ENCODE measurements at regions not wholly inside any gene's neighbourhood (a gene's known extent, or its start where the extent isn't known, plus 50 kb on each side); places are given as distances from the start of the nearest gene placed in this dataset.

- ChIA-PET POLR2A (no interaction called here), CTCF (interaction anchor here (0.8 to 1.4 kb wide), 4 partner anchors 9 to 51 kb away, joined by 3 read pairs; no protein-coding TSS in a partner anchor)
- TF ChIP-seq CTCF (IDR thresholded peaks at IDR 0.05; ENCODE audit: control extremely low read depth, extremely low read depth, low read depth, missing control alignments): no peak
- DNase-seq (ENCODE audit: extremely low spot score): no peak
Measured at GRCh38 chr12:13311551-13311950, 115.0 kb downstream of the EMP1 start.

GRCh38 chr12:13307143-13307816 is 110.8 kb downstream of the EMP1 start:
- DNase-seq (ENCODE audit: extremely low spot score): no peak
- ChIA-PET CTCF (interaction anchor here (1.0 to 1.2 kb wide), 4 partner anchors 8 to 52 kb away, joined by 3 to 4 read pairs (median 4); no protein-coding TSS in a partner anchor), POLR2A (no interaction called here)
- no peak for TF ChIP-seq CTCF (IDR thresholded peaks at IDR 0.05; ENCODE audit: control extremely low read depth, extremely low read depth, low read depth, missing control alignments)

- no peak for DNase-seq (ENCODE audit: extremely low spot score)
- ChIA-PET POLR2A (no interaction called here), CTCF (interaction anchor here (0.8 to 1.7 kb wide), 2 partner anchors 8 to 57 kb away, joined by 3 to 5 read pairs; no protein-coding TSS in a partner anchor)
- no peak for TF ChIP-seq CTCF (IDR thresholded peaks at IDR 0.05; ENCODE audit: control extremely low read depth, extremely low read depth, low read depth, missing control alignments)
Measured at GRCh38 chr12:13304924-13305323, 108.4 kb downstream of the EMP1 start.

- TF ChIP-seq CTCF (IDR thresholded peaks at IDR 0.05; ENCODE audit: control extremely low read depth, extremely low read depth, low read depth, missing control alignments): no peak
- ChIA-PET CTCF (interaction anchor here (1.7 to 2.0 kb wide), 2 partner anchors 11 to 44 kb away, joined by 4 to 9 read pairs; no protein-coding TSS in a partner anchor), POLR2A (no interaction called here)
- no peak for DNase-seq (ENCODE audit: extremely low spot score)
Measured at GRCh38 chr12:13299457-13299856, 102.9 kb downstream of the EMP1 start.

GRCh38 chr12:13293096-13293495 is 96.6 kb downstream of the EMP1 start:
- CTCF ChIA-PET: no interaction called here
- POLR2A ChIA-PET: no interaction called here
- DNase-seq (ENCODE audit: extremely low spot score): no peak
- no peak for TF ChIP-seq CTCF (IDR thresholded peaks at IDR 0.05; ENCODE audit: control extremely low read depth, extremely low read depth, low read depth, missing control alignments)

- ChIA-PET POLR2A (interaction anchor here (0.7 kb wide), 1 partner anchor 409 kb away, joined by 3 read pairs; no protein-coding TSS in a partner anchor), CTCF (interaction anchor here (1.2 kb wide), 1 partner anchor 12 kb away, joined by 3 read pairs; no protein-coding TSS in a partner anchor)
- no peak for TF ChIP-seq CTCF (IDR thresholded peaks at IDR 0.05; ENCODE audit: control extremely low read depth, extremely low read depth, low read depth, missing control alignments)
- no peak for DNase-seq (ENCODE audit: extremely low spot score)
Measured at GRCh38 chr12:13289653-13290289, 93.2 kb downstream of the EMP1 start.

Measured in GM10248 (cell line).